AG20443 (cell line): ENCODE measurements at regions not wholly inside any gene's neighbourhood (a gene's known extent, or its start where the extent isn't known, plus 50 kb on each side); places are given as distances from the start of the nearest gene placed in this dataset.
"Not testable (repeated sequence)": the region's sequence is repeated elsewhere in the genome, so short reads cannot be mapped to it uniquely, and the experiment has no call there.

Experiments used
- DNase-seq: peaks from one replicate; pipeline ENCODE4 v3.0.0; 2012; ENCODE audit warnings: low spot score, mixed read lengths

DNA sequence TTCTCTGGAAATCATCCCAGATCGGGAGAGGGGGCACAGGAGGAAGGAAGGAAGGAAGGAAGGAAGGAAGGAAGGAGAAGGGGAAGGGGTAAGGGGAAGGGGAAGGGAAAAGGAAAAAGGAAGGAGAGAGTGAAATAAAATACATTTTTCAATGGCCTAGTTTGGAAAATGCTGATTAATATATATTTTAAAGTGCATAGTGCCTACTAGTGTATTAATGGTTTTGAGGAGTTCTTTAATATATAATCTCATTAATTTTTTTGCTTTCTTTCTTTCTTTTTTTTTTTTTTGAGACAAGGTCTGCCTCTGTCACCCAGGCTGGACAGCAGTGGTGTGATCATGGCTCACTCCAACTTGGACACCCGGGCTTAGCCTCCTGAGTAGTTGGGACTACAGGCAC lies 107.8 kb upstream of the FOLH1 start:
- no peak for DNase-seq

DNA sequence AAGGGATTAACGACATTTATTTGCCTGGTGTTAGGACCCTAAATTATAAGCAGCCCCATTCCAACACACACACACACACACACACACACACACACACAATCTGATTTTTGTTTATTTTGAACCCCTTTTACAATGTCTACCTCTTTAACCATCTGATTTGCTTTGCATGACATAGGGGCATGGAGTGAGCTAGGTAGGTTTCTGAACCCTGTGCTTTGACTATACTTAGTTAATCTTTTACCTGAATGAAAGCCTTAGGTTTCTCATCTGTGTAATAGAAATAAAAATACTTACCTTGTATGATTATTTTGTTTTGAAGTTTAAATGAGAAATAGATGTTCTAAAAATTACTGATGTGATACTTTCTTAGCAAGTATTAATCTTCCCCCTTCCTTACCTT lies 94.7 kb upstream of the FOLH1 start:
- DNase-seq = no peak

DNA sequence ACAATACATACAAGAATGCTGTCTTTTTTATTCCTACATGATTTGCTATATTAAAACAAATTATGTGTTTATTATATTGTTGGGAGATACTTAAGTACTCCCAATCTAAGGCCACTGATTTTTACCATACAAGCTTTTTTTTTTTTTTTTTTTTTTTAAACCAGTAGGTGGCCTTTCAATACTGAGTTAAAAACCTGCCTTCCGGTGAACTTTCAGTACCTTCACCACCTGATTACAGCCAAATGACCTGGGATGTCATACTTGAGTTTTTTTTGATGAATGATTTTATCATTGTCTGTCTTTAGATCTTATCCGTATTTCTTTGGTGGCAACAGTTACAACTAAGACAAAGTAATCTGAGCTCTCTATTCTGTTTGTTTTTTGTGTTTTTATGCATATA lies 94.0 kb upstream of the FOLH1 start:
- no peak for DNase-seq

DNA sequence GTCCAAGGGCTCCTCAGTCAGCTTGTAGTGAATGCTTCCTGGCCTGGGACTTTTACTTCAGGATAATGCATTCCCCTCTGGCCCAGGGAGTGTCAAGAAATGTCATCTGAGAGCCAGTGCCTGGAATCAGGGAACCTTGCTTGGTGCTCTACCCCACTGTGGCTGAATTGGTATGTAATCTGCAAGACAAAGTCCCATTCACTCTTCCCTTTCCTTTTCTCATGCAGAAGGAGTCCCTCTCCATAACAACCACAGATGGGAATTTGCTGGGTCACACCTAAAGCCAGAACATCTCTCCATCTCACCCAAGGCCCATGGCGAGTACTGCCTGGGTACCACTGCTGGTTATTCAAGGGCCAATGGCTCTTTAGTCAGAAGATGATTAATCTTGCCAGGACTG lies 89.6 kb upstream of the FOLH1 start:
- not testable (repeated sequence) for DNase-seq

DNA sequence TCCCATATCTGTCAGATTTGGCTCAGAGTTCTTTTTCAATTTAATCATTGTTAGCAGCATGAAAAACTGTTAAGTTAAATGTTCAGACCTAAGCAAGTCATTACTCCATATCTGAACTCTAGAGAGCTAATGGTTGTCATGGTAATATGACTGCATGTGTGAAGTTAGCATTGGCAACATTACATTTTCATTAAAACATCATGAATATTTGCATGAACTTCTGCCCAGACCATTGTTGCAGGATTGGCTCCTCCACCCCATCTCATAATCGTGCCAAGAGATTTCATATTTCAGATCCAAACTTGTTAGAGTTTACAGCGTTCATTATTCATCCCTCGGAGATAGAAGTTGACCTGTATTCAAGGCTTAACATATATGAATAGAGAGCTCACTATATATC lies 75.5 kb upstream of the FOLH1 start:
- DNase-seq = not testable (repeated sequence)

DNA sequence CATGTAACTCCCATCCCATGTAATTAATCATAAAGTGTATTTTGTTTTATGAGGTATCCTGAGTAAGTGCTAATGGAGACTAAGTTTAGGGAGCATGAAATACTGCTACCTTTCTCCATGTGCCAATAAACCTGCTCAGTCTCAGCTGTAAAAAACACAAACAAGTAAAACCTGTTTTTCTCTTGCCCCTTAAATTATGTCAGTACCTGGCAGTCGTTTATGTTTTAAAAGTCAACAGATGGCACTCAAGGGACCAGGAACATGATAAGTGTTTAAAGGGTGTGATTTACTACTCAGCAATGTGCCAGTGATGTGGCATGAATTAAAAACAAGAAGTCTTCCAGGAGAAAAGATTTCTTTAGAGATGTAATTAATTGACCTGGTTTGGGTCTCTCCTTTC lies 74.9 kb upstream of the FOLH1 start:
- not testable (repeated sequence) for DNase-seq

DNA sequence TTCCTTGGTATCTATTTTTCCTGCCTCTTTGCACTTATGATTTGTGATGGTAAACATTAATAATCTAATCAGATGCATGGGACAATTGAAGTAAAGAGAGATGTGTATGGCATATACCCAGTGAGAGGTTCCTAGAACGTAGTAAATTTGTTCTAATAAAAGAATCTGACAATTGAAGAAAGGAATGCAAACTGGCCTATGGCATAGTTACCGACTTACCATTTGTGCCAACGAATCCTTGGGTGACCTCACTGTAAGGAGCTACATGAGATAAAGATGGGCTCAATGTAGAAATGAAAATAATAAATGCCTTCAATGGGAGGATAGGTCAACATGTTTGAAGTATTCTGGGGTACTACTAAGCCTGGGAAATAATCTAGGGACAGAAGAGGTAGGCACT lies 73.7 kb upstream of the FOLH1 start:
- not testable (repeated sequence) for DNase-seq

DNA sequence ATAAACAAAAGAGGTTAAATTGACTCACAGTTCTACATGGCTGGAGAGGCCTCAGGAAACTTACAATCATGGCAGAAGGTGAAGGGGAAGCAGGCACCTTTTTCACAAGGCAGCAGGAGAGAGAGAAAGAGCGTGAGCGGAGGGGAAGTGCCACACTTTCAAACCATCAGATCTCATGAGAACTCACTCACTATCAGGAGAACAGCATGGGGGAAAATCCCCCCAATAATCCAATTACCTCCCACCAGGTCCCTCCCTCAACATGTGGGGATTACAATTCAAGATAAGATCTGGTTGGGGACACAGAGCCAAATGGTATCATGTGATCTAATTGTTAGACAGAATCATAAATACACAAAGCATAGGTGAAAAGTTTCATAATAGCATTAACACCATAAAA lies 69.5 kb upstream of the FOLH1 start:
- not testable (repeated sequence) for DNase-seq
